COLO829 (cell line): ENCODE measurements at regions not wholly inside any gene's neighbourhood (a gene's known extent, or its start where the extent isn't known, plus 50 kb on each side); places are given as distances from the start of the nearest gene placed in this dataset.
A peak's percentile ranks its signal among the peaks of the same experiment; 100 is the strongest.

Experiments
- DNase-seq: peaks from one replicate; pipeline ENCODE4 v3.0.0; 2012; ENCODE audit warnings: low spot score

- no peak for DNase-seq
These were observed 81.4 kb upstream of the CFAP20DC start for GRCh38 chr3:59131016-59131766.

GRCh38 chr3:59128685-59129084 lies 78.9 kb upstream of the CFAP20DC start:
- DNase-seq = no peak

GRCh38 chr3:59127071-59127470 lies 77.2 kb upstream of the CFAP20DC start:
- peak; percentile 97 for DNase-seq

GRCh38 chr3:59126446-59126845 lies 76.6 kb upstream of the CFAP20DC start:
- no peak for DNase-seq

- DNase-seq = no peak
These were observed 71.7 kb upstream of the CFAP20DC start for GRCh38 chr3:59121346-59122144.

GRCh38 chr3:59118928-59119327 lies 69.1 kb upstream of the CFAP20DC start:
- no peak for DNase-seq

GRCh38 chr3:59117396-59117795 lies 67.6 kb upstream of the CFAP20DC start:
- DNase-seq = no peak

- DNase-seq = no peak
These were observed 66.4 kb upstream of the CFAP20DC start for GRCh38 chr3:59116233-59116537.

- no peak for DNase-seq
These were observed 65.8 kb upstream of the CFAP20DC start for GRCh38 chr3:59115364-59116232.

- no peak for DNase-seq
These were observed 58.3 kb upstream of the CFAP20DC start for GRCh38 chr3:59107856-59108815.

- no peak for DNase-seq
These were observed 56.3 kb upstream of the CFAP20DC start for GRCh38 chr3:59106085-59106648.

GRCh38 chr3:59103552-59103951 lies 53.7 kb upstream of the CFAP20DC start:
- no peak for DNase-seq

GRCh38 chr3:59101231-59101736 lies 51.5 kb upstream of the CFAP20DC start:
- DNase-seq = peak; percentile 35
